ENCODE measurements at regions not wholly inside any gene's neighbourhood (a gene's known extent, or its start where the extent isn't known, plus 50 kb on each side); places are given as distances from the start of the nearest gene placed in this dataset.
A peak's percentile ranks its signal among the peaks of the same experiment; 100 is the strongest.
"Not testable (repeated sequence)": the region's sequence is repeated elsewhere in the genome, so short reads cannot be mapped to it uniquely, and the experiment has no call there.

GRCh38 chr20:1845163-1845523 is 50.1 kb upstream of the SIRPA start:
- DNase-seq: no peak

- DNase-seq: no peak
Measured at GRCh38 chr20:1844325-1845162, 50.7 kb upstream of the SIRPA start.

- DNase-seq: no peak
Measured at GRCh38 chr20:1842281-1842680, 52.9 kb upstream of the SIRPA start.

DNA sequence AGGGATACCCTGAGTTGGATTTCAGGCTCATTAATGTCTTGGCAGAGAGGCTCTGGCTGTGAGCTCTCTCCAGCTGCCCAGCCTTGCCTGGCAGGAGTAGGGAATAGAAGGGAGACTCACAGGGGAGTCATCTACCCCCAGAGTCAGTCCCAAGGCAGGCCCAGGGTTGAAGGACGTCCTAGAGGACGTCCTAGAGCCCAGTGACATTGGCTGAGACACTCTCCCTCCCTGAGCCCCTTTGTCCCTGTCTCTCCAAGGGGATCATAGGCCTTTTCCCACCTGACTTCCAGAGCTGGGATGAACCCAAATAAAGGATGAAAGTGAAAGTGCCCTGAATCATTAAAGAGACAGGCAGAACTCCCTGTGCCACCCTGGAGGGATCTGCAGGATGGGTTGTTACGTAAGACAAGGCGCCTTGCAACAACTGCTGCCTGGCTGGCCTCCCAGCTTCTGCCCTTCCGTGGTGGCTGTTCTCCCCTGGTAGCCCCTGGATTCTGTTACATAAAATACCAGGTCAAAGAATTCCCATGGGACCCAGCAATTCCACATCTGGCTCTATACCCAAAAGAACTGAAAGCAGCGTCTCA is 53.6 kb upstream of the SIRPA start:
- no peak for DNase-seq

- no peak for DNase-seq
Measured at GRCh38 chr20:1840817-1841553, 54.2 kb upstream of the SIRPA start.

- DNase-seq: not testable (repeated sequence)
Measured at GRCh38 chr20:1839376-1840317, 55.6 kb upstream of the SIRPA start.

- DNase-seq: peak; percentile 71 to 75
Measured at GRCh38 chr20:1838556-1839279, 56.5 kb upstream of the SIRPA start.

DNA sequence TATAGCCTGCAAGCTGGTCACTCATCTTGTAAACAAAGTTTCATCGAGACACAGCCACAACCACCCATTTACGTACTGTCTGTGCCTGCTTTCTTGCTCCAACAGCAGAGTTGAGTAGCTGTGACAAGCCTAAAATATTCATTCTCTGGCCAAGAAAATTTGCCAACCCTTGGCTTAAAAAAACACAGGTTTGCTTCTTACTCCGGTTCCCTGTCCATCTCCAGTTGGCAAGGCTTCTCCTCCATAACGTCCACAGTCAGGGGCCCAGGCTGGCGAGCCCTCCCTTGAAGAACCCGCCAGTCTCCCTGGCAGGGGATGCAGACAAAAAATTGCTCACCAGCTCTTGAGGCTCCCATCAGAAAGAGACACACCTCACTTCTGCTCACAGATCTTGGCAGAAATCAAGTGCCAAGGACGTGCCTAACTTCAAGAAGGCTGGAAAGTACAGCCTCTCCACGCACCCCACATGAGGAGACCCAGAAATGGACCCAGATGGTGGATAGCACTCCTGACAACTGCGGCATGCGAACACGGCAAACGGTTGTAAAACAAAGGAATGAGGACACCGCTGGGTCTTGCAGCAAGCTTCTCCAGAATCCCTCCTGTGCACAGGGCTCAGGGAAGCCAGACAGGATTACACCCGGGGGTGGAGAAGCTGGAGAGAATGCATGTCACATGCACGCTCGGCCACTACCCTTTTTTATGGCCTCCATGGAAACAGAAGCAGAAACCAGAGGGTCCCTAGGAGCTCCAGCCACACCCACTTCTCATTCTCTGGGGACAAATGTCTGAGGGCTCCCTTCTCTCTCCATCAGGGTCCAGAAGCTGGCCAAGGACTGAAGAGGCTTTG is 59.8 kb upstream of the SIRPA start:
- DNase-seq: no peak

GRCh38 chr20:1833728-1834726 is 61.2 kb upstream of the SIRPA start:
- DNase-seq: no peak

DNA sequence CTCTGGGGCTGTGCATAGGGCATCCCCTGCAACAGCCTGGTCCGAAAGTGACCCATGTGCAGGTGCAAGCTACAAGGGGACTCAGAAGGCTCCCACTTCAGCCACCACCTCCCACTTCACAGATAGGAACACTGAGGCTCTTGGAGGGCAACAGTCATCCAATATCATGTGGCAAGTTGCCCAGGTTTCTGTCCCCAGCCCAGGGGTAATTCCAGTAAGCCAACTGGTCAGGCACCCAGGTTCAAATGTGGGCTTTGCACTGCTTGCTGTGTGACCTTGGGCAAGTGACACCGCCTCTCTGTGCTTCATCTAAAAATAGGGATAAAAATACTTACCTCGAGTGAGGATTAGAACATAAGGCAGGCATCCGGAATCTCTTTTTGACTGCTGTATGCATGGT is 62.0 kb upstream of the SIRPA start:
- DNase-seq: no peak

GRCh38 chr20:1832634-1833033 is 62.6 kb upstream of the SIRPA start:
- no peak for DNase-seq

DNA sequence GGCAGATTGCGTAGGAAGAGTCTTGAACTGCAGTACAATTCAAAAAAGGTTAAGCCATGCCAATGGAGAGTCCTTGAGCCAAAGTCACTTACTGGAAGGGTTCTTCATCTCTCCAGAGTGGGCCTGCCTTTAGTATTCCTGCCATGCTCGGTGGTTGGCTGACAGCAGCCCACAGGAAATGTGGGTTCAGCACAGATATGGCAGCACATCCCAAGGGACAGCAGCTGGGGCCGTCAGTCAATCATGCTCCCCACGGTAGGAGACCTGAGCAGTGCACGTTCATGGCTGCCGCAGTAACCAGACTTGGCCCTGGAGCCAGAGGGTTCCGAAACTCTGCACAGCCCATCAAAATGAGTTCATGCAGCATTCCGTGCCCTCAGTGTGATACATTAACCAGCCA is 63.6 kb upstream of the SIRPA start:
- DNase-seq: no peak

DNA sequence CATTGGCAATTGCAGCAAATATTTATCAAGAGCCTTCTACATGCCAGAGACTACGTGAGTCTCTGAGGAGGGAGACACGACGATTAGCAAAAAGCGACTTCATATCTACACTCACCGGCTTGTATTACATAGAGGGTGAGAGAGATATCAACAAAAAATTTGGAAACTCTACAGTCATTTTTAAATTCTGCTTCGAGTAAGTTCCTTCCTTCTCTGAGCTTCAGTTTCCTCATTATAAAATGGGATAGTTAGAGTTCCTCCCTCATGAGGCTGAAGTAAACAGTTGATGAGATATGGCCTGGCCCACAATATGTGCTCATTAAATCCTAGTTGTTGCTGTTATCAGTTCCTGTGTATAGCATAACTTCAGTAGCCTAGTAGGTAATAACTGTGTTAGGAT is 64.1 kb upstream of the SIRPA start:
- no peak for DNase-seq

GRCh38 chr20:1830240-1830639 is 65.0 kb upstream of the SIRPA start:
- no peak for DNase-seq

- no peak for DNase-seq
Measured at GRCh38 chr20:1829531-1829930, 65.7 kb upstream of the SIRPA start.

DNA sequence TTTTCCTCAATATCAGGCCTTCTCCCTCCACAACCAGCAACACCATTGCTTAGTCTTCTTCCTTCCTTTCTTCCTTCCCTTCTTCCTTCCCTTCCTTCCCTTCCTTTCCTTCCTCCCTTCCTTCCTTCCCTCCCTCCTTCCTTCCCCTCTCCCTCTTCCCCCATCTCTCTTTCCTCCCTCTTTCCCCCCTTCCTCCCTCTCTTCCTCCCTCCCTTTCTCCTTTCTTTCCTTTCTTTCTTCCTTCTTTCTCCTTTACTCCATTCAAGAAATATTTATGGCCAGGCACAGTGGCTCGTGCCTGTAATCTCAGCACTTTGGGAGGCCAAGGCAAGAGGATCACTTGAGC is 66.4 kb upstream of the SIRPA start:
- no peak for DNase-seq

- peak in 1 of 2 experiments; percentile 16 for DNase-seq
Measured at GRCh38 chr20:1827974-1828785, 67.0 kb upstream of the SIRPA start.

DNA sequence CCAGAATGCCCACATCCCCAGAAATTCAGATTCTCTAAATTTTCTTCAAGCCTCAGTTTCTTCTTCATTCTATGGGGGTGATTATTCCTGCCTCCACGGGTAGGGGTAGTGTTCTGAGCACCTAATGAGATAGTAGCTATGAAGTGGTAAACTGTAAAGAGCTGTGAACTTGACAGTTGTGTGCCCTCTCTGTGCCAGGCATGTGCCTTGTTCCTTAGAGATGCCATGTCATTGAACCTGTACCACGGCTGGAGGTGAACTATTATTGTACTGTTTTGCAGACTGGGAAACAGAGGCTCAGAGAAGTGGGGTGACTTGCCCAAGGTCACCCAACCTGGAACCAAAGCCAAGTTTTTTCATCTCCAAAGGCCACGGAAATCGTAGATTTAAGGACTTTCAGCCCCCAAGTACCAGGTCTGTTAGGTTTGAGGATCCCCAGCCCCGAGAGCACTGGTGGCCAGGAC is 67.7 kb upstream of the SIRPA start:
- DNase-seq: no peak

DNA sequence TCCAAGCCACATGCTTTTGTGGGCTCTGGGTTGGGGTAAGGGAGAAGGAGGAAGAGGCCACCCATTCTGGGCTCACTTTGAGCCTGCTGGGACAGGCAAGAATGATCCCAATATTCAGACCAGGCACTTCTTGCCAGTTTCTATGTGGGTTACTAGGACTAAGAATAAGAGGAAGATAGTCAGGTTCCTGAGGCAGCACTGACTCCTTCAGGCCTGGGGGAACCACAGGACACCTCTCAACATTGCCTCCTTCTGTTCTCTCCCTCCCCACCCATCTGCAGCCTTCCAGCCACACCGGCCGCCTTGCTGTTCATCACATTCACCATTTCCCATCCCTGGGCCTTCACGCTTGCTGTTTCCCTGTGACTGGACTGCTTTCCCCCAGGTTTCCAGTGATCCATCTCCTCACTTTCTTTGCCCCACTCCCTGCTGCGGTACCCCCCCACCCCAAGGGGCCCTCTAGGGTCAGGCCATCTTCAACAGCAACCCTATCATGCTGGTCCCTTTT is 69.2 kb upstream of the SIRPA start:
- DNase-seq: no peak
